Mucosa of descending colon (tissue), 3 donors: ENCODE measurements at regions not wholly inside any gene's neighbourhood (a gene's known extent, or its start where the extent isn't known, plus 50 kb on each side); places are given as distances from the start of the nearest gene placed in this dataset.

Experiments used
- ATAC-seq: fragments of 200-7000 bp; cut with Tn5 transposase; one replicate; pipeline ENCODE4 v1.9.1; 2020; ENCODE audit warnings: mild to moderate bottlenecking, moderate library complexity
- DNase-seq, 3 donors: peaks; one replicate each; pipeline ENCODE4 v3.0.0-alpha.2; 2020
- H3K36me3 ChIP-seq: fragments of 200-600 bp; one replicate; pipeline ENCODE4 v1.8.0; 2021; ENCODE audit warnings: low read depth, mild to moderate bottlenecking
- H3K4me1 ChIP-seq: fragments of 200-600 bp; one replicate; pipeline ENCODE4 v1.8.0; 2021; ENCODE audit warnings: low read depth, mild to moderate bottlenecking
- H3K4me3 ChIP-seq: fragments of 200-600 bp; one replicate; pipeline ENCODE4 v1.8.0; 2021; ENCODE audit warnings: mild to moderate bottlenecking
- H3K9me3 ChIP-seq: fragments of 200-600 bp; one replicate; pipeline ENCODE4 v1.8.0; 2021; ENCODE audit warnings: mild to moderate bottlenecking
- intact Hi-C, 2 donors: fragments of 100-400 bp; cut with DNase I in 1 of 2; cut with micrococcal nuclease in 1 of 2; formaldehyde crosslinking; loops; one replicate each; pipeline versions ENCODE4 v1.11.0 to v1.11.1; 2022; cut with DNase I, micrococcal nuclease
- TF ChIP-seq, protein P1 (sequence below): fragments of 200-600 bp; IDR thresholded peaks from one replicate; pipeline ENCODE4 v1.8.0; 2022; ENCODE audit warnings: antibody characterized with exemption, mild to moderate bottlenecking
- donor health status: DM: no; HTN: no; CAD: no; lungs with moderate emphysema.
- donor health status: DM: no; HTN: no; CAD: no.
- donor health status: DM: no; HTN: yes; CAD: no.

DNA sequence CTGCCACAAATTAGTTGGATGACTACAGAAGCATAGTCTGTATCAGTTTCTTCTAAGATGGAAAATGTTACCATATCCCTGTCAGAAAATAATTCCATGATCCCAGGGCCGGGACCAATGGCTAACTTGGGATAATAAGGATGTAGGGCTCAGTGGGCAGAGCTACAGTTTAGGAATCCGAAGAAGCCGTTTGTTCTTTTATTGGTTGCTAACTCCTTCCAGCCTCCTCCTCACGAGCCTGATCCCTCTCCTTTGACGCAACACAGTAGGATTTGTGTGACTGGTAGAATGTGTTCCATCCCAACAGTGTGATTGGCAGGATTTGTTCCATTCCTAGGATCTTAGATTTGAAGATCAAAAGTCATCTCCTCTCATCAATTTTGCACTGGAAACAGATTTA lies 496.9 kb downstream of the AGTPBP1 start:
- TF ChIP-seq, protein P1, sequence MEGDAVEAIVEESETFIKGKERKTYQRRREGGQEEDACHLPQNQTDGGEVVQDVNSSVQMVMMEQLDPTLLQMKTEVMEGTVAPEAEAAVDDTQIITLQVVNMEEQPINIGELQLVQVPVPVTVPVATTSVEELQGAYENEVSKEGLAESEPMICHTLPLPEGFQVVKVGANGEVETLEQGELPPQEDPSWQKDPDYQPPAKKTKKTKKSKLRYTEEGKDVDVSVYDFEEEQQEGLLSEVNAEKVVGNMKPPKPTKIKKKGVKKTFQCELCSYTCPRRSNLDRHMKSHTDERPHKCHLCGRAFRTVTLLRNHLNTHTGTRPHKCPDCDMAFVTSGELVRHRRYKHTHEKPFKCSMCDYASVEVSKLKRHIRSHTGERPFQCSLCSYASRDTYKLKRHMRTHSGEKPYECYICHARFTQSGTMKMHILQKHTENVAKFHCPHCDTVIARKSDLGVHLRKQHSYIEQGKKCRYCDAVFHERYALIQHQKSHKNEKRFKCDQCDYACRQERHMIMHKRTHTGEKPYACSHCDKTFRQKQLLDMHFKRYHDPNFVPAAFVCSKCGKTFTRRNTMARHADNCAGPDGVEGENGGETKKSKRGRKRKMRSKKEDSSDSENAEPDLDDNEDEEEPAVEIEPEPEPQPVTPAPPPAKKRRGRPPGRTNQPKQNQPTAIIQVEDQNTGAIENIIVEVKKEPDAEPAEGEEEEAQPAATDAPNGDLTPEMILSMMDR: no peak
- Histone ChIP-seq H3K4me3 (no peak overlapping the region), H3K36me3 (no peaks in the 10 kb centered on the region), H3K9me3 (no peaks in the 10 kb centered on the region), H3K4me1 (no peaks in the 10 kb centered on the region)
- no peak for ATAC-seq
- no peak for DNase-seq
- intact Hi-C loops: no loop called here

DNA sequence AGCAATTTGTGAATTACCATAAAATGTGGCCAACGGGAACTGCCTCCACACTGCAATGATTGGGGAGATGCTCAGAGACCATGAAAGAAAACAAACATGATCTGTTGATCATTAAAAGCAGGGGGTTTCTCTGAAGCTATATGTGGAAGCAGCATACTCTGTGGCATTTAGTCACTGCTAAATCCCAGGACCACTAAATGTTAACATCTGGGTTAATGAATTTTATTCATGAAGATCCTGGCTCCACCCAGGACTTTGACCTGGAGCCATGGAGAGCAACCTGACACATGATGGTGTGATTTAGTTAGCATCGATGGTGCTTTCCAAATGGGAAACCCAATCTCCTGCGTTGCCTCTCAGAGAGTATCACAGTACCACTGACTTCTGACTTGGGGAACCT lies 497.8 kb downstream of the AGTPBP1 start:
- ATAC-seq (no peak), DNase-seq (no peak)
- Histone ChIP-seq H3K4me1 (no peaks in the 10 kb centered on the region), H3K4me3 (no peak overlapping the region), H3K9me3 (no peaks in the 10 kb centered on the region), H3K36me3 (no peaks in the 10 kb centered on the region)
- intact Hi-C loops: no loop called here
- TF ChIP-seq, protein P1: no peak

DNA sequence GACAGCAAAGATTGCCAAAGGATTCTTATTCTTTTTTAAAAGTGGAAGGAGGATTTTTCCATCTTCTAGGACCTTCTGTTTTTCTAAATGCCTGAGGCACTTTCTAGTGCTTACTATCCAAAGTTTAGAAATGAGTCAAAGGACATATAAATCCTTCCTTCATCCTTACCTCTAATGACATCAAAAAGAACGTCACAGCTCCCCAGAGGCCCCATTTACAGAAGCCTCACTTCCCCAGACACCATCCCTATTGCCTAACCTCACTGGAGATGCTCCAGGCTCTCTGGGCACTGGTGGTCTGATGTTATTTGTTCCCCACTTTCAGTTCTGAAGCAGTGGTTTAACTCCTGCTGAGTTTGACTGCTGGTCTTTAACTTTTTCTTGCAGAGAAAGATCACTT lies 504.3 kb downstream of the AGTPBP1 start:
- TF ChIP-seq, protein P1: no peak
- Histone ChIP-seq H3K36me3 (no peaks in the 10 kb centered on the region), H3K9me3 (no peaks in the 10 kb centered on the region), H3K4me3 (no peak overlapping the region), H3K4me1 (no peaks in the 10 kb centered on the region)
- intact Hi-C loops: no loop called here
- DNase-seq (no peak), ATAC-seq (no peak)

DNA sequence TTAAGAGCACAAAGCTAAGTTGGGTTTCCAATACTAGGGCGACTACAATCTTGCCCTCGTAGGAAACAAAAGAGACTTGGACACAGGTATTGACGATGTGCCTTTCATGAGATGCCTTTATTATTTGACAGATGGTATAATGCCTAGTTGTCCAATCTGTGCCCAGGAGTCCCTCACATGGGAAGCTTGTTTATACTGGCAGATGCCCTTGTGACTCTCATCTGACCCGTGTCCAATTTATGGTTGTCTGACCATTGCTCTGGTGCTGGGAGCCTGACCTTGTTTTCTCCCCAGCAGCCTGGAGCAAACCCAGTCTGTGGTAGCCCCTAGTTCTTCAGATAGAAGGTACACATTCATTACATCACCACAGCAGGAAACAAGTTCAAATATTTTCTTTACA lies 511.7 kb downstream of the AGTPBP1 start:
- Histone ChIP-seq H3K36me3 (no peaks in the 10 kb centered on the region), H3K4me3 (no peak overlapping the region), H3K9me3 (no peaks in the 10 kb centered on the region), H3K4me1 (no peaks in the 10 kb centered on the region)
- DNase-seq (no peak), ATAC-seq (no peak)
- TF ChIP-seq, protein P1: no peak
- intact Hi-C loops: no loop called here

DNA sequence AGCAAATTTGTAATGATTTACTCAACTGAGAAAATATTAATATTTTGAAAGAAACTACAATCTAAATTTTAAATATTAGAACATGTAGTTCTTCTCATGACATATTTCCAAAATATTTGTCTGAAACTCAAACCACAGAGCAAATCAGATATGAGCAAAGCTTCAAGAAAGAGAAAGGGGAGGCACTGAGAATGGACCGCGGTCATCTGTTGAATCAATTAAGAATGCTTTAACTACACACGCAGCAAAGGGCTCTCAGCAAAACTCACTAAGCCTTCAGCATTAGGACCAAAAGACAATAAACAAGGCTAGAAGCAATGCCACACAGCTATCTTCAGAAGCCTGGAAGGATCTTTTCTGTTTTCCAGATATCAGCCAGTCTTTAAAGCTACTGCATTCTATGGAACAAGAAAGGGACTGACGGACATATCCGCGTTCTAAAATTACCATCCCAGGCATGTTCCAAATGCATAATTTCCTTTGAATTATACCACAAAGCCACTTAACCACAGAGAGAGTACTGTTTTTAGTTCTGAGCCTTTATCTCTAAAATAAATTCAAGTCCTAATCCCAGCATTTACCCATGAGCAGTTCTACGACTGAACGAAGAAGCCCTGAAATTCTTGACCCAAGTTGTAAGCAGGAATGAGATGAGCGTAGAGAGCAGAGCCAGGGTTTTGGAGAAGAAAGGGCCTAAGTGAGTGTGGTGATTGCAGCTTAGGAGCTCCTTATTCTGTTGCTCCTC lies 513.5 kb downstream of the AGTPBP1 start:
- Histone ChIP-seq H3K4me1 (no peaks in the 10 kb centered on the region), H3K9me3 (no peaks in the 10 kb centered on the region), H3K4me3 (no peak overlapping the region), H3K36me3 (no peaks in the 10 kb centered on the region)
- TF ChIP-seq, protein P1: no peak
- DNase-seq (no peak), ATAC-seq (no peak)
- intact Hi-C loops: no loop called here

DNA sequence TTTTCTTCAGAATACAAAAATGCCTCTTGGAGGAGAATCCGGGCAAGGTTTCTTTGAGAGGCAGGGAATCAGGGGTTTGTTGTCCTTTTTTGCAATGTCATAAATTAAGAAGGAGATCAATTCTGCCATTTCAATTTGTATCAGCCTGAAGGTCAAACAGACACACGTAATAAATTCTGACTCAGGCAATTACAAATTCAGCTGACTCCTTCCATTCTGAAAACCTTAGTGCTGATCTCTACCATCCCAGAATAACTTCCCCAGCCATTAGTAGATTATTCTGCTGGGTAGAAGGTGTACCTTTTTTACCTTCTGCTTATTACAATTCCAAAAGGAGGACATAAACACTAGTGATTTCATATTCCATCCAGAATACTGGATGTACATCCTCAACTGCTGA lies 516.6 kb downstream of the AGTPBP1 start:
- TF ChIP-seq, protein P1: no peak
- DNase-seq: no peak
- ATAC-seq: no peak
- no peak overlapping the region for H3K4me3 ChIP-seq
- H3K9me3 ChIP-seq: no peaks in the 10 kb centered on the region
- intact Hi-C loops: no loop called here
- H3K36me3 ChIP-seq: no peaks in the 10 kb centered on the region
- H3K4me1 ChIP-seq: no peaks in the 10 kb centered on the region
